ENCODE measurements at regions not wholly inside any gene's neighbourhood (a gene's known extent, or its start where the extent isn't known, plus 50 kb on each side); places are given as distances from the start of the nearest gene placed in this dataset.

GRCh38 chr20:41694796-41695195, 76.6 kb upstream of the CHD6 start:
- in situ Hi-C loops (cut with HindIII; ENCODE audit: extremely low pct_ligation_motif_present, low pct_unique_long_range_greater_than_20kb) (no loop called here), intact Hi-C loops (cut with micrococcal nuclease; ENCODE audit: unreplicated experiment) (loop anchor here (5.0 kb wide), 3 partner anchors 157 to 352 kb away; partner anchors contain the start of gene LPIN3)
- peaks cover 16% of the 10 kb centered on the region for H3K4me1 ChIP-seq (ENCODE audit: insufficient read depth, low read length)
- ATAC-seq (no peak), FAIRE-seq (no peak), DNase-seq (ENCODE audit: low spot score) (no peak)
- ChIA-PET POLR2A (interaction anchor here (1.8 kb wide), 1 partner anchor 8 kb away, joined by 4 read pairs; no protein-coding TSS in a partner anchor), CTCF (ENCODE audit: low intra/inter-chr PET ratio, low total read pairs) (no interaction called here)
- no peaks in the 10 kb centered on the region for H3K79me2 ChIP-seq (ENCODE audit: insufficient read depth, low read length)
- H3K27ac ChIP-seq (ENCODE audit: extremely low read length, insufficient read depth, low read length), result no peak overlapping the region
- H3K4me2 ChIP-seq (ENCODE audit: low read depth, low read length), result peak overlapping the region; percentile 100
- no peaks in the 10 kb centered on the region for H3K9me3 ChIP-seq (ENCODE audit: low read length)
- BruUV-seq (replicated peaks), result no TSS peak
- whole genome bisulfite sequencing (ENCODE audit: low lambda C conversion rate), result 73% methylated on average over 2 of the region's 2 CpGs
- H3K36me3 ChIP-seq (replicated peaks in 1 of 2; ENCODE audit: control insufficient read depth in 1 of 2, insufficient read depth in 2 of 2, low read length in 2 of 2), result no peaks in the 10 kb centered on the region
- no peaks in the 10 kb centered on the region for H4K20me1 ChIP-seq (ENCODE audit: insufficient read depth, low read length)
- H3K9ac ChIP-seq (ENCODE audit: insufficient read depth, low read depth, low read length), result peak overlapping the region; percentile 72; the same call in 1 of the 2 replicates
- H2AFZ ChIP-seq (ENCODE audit: low read length), result peak overlapping the region; percentile 99
- H3K27me3 ChIP-seq (ENCODE audit: control insufficient read depth in 1 of 2, insufficient read depth in 2 of 2, low read length in 2 of 2), result peaks cover 0 to 9% of the 10 kb centered on the region in 2 experiments; a peak in 1 of 5 replicates
- peak overlapping the region; percentile 67 to 85 (median 73) for H3K4me3 ChIP-seq (replicated peaks in 1 of 3; ENCODE audit: insufficient read depth in 1 of 3, low read depth in 2 of 3, low read length in 3 of 3)
- TF ChIP-seq THAP7 (CRISPR knock-in tag; IDR thresholded peaks at IDR 0.05) (no peak), ELK4 (CRISPR knock-in tag; IDR thresholded peaks at IDR 0.05; ENCODE audit: borderline replicate concordance) (no peak), ZNF331 (CRISPR knock-in tag; IDR thresholded peaks at IDR 0.05) (0 out of 2 replicates have a peak, but pooled peaks have one; percentile 11), THYN1 (CRISPR knock-in tag; IDR thresholded peaks at IDR 0.05; ENCODE audit: borderline replicate concordance, low read depth) (0 out of 2 replicates have a peak, but pooled peaks have one; percentile 71), IKZF5 (CRISPR knock-in tag; IDR thresholded peaks at IDR 0.05) (no peak), ZSCAN9 (CRISPR knock-in tag; IDR thresholded peaks at IDR 0.05; ENCODE audit: borderline replicate concordance) (no peak), ZBTB34 (CRISPR knock-in tag; IDR thresholded peaks at IDR 0.05) (0 out of 2 replicates have a peak, but pooled peaks have one; percentile 31), LBX2 (CRISPR knock-in tag; IDR thresholded peaks at IDR 0.05; ENCODE audit: borderline replicate concordance) (no peak), MAZ (IDR thresholded peaks at IDR 0.05; ENCODE audit: borderline replicate concordance, low read depth, low read length) (no peak), MAZ (CRISPR knock-in tag; IDR thresholded peaks at IDR 0.05; ENCODE audit: low read depth) (no peak), ZNF879 (CRISPR knock-in tag; IDR thresholded peaks at IDR 0.05) (no peak), KAT8 (CRISPR knock-in tag; IDR thresholded peaks at IDR 0.05) (0 out of 2 replicates have a peak, but pooled peaks have one; percentile 16), ZNF234 (CRISPR knock-in tag; conservative IDR thresholded peaks at IDR 0.05) (no peak)
- TF ChIP-seq, protein P1, sequence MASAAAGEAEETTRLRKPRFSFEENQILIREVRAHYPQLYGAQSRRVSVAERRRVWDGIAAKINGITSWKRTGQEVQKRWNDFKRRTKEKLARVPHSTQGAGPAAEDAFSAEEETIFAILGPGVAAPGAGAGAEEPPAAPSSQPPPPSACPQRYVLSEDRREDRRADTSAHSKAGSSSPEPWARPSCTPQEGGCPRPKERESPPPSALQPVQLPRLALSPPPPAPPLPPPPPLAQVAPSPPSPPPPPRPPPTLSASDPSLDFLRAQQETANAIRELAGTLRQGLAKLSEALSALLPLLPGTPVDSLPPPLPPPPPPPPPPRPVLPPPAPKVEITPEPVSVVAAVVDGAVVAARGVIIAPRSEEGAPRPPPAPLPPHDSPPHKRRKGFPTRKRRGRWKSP (CRISPR knock-in tag; IDR thresholded peaks at IDR 0.05), result no peak
- TF ChIP-seq, protein P2, sequence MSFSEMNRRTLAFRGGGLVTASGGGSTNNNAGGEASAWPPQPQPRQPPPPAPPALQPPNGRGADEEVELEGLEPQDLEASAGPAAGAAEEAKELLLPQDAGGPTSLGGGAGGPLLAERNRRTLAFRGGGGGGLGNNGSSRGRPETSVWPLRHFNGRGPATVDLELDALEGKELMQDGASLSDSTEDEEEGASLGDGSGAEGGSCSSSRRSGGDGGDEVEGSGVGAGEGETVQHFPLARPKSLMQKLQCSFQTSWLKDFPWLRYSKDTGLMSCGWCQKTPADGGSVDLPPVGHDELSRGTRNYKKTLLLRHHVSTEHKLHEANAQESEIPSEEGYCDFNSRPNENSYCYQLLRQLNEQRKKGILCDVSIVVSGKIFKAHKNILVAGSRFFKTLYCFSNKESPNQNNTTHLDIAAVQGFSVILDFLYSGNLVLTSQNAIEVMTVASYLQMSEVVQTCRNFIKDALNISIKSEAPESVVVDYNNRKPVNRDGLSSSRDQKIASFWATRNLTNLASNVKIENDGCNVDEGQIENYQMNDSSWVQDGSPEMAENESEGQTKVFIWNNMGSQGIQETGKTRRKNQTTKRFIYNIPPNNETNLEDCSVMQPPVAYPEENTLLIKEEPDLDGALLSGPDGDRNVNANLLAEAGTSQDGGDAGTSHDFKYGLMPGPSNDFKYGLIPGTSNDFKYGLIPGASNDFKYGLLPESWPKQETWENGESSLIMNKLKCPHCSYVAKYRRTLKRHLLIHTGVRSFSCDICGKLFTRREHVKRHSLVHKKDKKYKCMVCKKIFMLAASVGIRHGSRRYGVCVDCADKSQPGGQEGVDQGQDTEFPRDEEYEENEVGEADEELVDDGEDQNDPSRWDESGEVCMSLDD (CRISPR knock-in tag; IDR thresholded peaks at IDR 0.05; ENCODE audit: borderline replicate concordance), result no peak
